NB4 (cell line): ENCODE measurements at regions not wholly inside any gene's neighbourhood (a gene's known extent, or its start where the extent isn't known, plus 50 kb on each side); places are given as distances from the start of the nearest gene placed in this dataset.

Experiments used
- CTCF ChIP-seq: IDR thresholded peaks from one replicate; pipeline ENCODE4 v1.5.1; 2012; ENCODE audit warnings: low read depth, low read length
- MYC ChIP-seq: IDR thresholded peaks from 2 replicates; pipeline ENCODE4 v1.6.1; 2011; ENCODE audit warnings: low read depth, low read length
- POLR2A ChIP-seq: IDR thresholded peaks from 2 replicates; pipeline ENCODE4 v1.6.1; 2011; ENCODE audit warnings: mild to moderate bottlenecking; ENCODE audit not compliant: insufficient read length; ENCODE audit errors: extremely low read depth
- TF ChIP-seq, protein P1 (sequence below): IDR thresholded peaks from 2 replicates; pipeline ENCODE4 v1.6.1; 2011; ENCODE audit warnings: low read depth, low read length

- TF ChIP-seq CTCF: no peak
- no peak for TF ChIP-seq POLR2A
- TF ChIP-seq, protein P1, sequence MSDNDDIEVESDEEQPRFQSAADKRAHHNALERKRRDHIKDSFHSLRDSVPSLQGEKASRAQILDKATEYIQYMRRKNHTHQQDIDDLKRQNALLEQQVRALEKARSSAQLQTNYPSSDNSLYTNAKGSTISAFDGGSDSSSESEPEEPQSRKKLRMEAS: no peak
- TF ChIP-seq MYC: no peak
Measured at GRCh38 chrX:113651306-113651705, 810.7 kb upstream of the AMOT start.
